ENCODE measurements at regions not wholly inside any gene's neighbourhood (a gene's known extent, or its start where the extent isn't known, plus 50 kb on each side); places are given as distances from the start of the nearest gene placed in this dataset.

DNA sequence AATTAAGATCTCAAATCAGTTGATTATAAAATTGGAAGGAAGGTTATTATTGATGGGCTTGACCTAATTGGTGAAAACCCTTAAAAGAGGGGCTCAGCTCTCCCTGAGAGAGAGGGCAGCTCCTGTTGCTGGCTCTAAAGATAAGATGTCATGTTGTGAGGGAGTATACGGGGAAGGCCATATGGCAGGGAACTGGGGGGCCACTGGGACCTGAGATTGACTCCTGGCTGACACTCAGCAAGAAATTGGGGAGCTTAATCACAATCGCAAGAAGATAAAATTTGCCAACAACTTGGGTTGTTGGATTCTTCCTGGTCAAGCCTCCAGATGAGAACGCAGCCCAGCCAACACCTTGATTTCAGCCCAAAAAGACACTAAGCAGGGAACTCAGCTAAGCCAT lies 69.7 kb upstream of the KCNJ6 start:
- TF ChIP-seq, protein P1, sequence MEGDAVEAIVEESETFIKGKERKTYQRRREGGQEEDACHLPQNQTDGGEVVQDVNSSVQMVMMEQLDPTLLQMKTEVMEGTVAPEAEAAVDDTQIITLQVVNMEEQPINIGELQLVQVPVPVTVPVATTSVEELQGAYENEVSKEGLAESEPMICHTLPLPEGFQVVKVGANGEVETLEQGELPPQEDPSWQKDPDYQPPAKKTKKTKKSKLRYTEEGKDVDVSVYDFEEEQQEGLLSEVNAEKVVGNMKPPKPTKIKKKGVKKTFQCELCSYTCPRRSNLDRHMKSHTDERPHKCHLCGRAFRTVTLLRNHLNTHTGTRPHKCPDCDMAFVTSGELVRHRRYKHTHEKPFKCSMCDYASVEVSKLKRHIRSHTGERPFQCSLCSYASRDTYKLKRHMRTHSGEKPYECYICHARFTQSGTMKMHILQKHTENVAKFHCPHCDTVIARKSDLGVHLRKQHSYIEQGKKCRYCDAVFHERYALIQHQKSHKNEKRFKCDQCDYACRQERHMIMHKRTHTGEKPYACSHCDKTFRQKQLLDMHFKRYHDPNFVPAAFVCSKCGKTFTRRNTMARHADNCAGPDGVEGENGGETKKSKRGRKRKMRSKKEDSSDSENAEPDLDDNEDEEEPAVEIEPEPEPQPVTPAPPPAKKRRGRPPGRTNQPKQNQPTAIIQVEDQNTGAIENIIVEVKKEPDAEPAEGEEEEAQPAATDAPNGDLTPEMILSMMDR (IDR thresholded peaks at IDR 0.05; ENCODE audit: low read depth, low read length, missing input control), result no peak
- TF ChIP-seq, protein P2, sequence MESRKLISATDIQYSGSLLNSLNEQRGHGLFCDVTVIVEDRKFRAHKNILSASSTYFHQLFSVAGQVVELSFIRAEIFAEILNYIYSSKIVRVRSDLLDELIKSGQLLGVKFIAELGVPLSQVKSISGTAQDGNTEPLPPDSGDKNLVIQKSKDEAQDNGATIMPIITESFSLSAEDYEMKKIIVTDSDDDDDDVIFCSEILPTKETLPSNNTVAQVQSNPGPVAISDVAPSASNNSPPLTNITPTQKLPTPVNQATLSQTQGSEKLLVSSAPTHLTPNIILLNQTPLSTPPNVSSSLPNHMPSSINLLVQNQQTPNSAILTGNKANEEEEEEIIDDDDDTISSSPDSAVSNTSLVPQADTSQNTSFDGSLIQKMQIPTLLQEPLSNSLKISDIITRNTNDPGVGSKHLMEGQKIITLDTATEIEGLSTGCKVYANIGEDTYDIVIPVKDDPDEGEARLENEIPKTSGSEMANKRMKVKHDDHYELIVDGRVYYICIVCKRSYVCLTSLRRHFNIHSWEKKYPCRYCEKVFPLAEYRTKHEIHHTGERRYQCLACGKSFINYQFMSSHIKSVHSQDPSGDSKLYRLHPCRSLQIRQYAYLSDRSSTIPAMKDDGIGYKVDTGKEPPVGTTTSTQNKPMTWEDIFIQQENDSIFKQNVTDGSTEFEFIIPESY (IDR thresholded peaks at IDR 0.05), result no peak
- no peak for TF ChIP-seq JUND (IDR thresholded peaks at IDR 0.05)
- TF ChIP-seq, protein P3, sequence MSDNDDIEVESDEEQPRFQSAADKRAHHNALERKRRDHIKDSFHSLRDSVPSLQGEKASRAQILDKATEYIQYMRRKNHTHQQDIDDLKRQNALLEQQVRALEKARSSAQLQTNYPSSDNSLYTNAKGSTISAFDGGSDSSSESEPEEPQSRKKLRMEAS (IDR thresholded peaks at IDR 0.05), result no peak
- no peak for TF ChIP-seq EGR1 (IDR thresholded peaks at IDR 0.05; ENCODE audit: low read depth in 2 of 2)
- TF ChIP-seq NR2F2 (IDR thresholded peaks at IDR 0.05), result no peak
